Heart left ventricle (tissue), 13 donors: ENCODE measurements at regions not wholly inside any gene's neighbourhood (a gene's known extent, or its start where the extent isn't known, plus 50 kb on each side); places are given as distances from the start of the nearest gene placed in this dataset.

Source experiments
- CTCF ChIP-seq, 12 donors: fragments of 200-600 bp; sonication (generic) in 4 of 12; IDR thresholded peaks; one replicate each; pipeline versions ENCODE4 v1.5.0 to v1.8.0; 2018 to 2022; ENCODE audit warnings: antibody characterized with exemption in 12 of 12, mild to moderate bottlenecking in 5 of 12
- POLR2A ChIP-seq, 2 donors: fragments of 450-650 bp; IDR thresholded peaks; one replicate each; pipeline ENCODE4 v1.6.1; 2017; ENCODE audit warnings: antibody characterized with exemption in 2 of 2, mild to moderate bottlenecking in 2 of 2, moderate library complexity in 2 of 2
- donor health status: ischemic (EF 13 %, LVEDD 7.1; RV severe dilation, severe dysfunction).
- donor health status: DM: no; HTN: yes; CAD: no.
- donor health status: DM: no; HTN: no; CAD: no.
- donor health status: ischemic (EF 25% LVEDD 6.9; RV normal size, moderate dysfunction).
- donor health status: ischemic (EF 25% LVEDD 5.7; RV mildly dilated, moderate dysfunction).
- donor health status: ischemic (EF 35%, LVEDD 5.7; RV mildly dilated, moderate dysfunction).
- donor health status: nonischemic (EF 11% LVEDD 7.7; RV severe dilation, severe dysfunction).
- donor health status: DM: yes; HTN: yes; CAD: no.
- donor health status: PGD.
- donor health status: ischemic (EF 29% LVEDD 5.4; RV normal size, mild dysfunction).
- donor health status: nonischemic (EF 23%, LVEDD 6.1; RV moderate dilation, normal function).

- TF ChIP-seq CTCF (IDR thresholded peaks at IDR 0.05) (no peak), POLR2A (IDR thresholded peaks at IDR 0.05) (no peak)
Measured at GRCh38 chr9:84504360-84504759, 163.8 kb upstream of the SLC28A3 start.
